ENCODE measurements at regions not wholly inside any gene's neighbourhood (a gene's known extent, or its start where the extent isn't known, plus 50 kb on each side); places are given as distances from the start of the nearest gene placed in this dataset.

- DNase-seq = no peak
- no peak overlapping the region for H2AFZ ChIP-seq (ENCODE audit: low read length)
Observed at GRCh38 chr16:86894029-86894567, 315.7 kb downstream of the FOXL1 start.

GRCh38 chr16:86894925-86895324 lies 316.6 kb downstream of the FOXL1 start:
- Histone ChIP-seq H3K27ac (ENCODE audit: low read length) (no peak overlapping the region), H4K20me1 (ENCODE audit: insufficient read depth, low read length) (no peaks in the 10 kb centered on the region), H3K79me2 (ENCODE audit: low read length) (no peaks in the 10 kb centered on the region), H3K9me2 (replicated peaks; ENCODE audit: insufficient read depth, low read length) (no peaks in the 10 kb centered on the region), H3K36me3 (replicated peaks; ENCODE audit: insufficient read depth, low read length) (no peaks in the 10 kb centered on the region), H3K9me3 (replicated peaks; ENCODE audit: insufficient read depth, low read length) (no peaks in the 10 kb centered on the region), H3K4me3 (ENCODE audit: low read length) (no peak overlapping the region), H3F3A (ENCODE audit: insufficient read depth, low read length) (no peaks in the 10 kb centered on the region), H3K9ac (ENCODE audit: low read length) (no peak overlapping the region), H3K27me3 (replicated peaks; ENCODE audit: insufficient read depth, low read length) (peaks cover 61% of the 10 kb centered on the region), H3K4me1 (ENCODE audit: low read length) (no peaks in the 10 kb centered on the region), H2AFZ (ENCODE audit: low read length) (no peak overlapping the region), H3K4me2 (ENCODE audit: low read depth, low read length) (no peak overlapping the region)
- TF ChIP-seq EZH2 (optimal IDR thresholded peaks at IDR 0.05; ENCODE audit: low read depth, low read length) (no peak), CTCF (IDR thresholded peaks at IDR 0.05; ENCODE audit: low read length) (no peak), EZH2phosphoT487 (IDR thresholded peaks at IDR 0.05; ENCODE audit: low read length) (no peak)
- no peak for DNase-seq

More at GRCh38 chr16:86894029-86894567, 315.7 kb downstream of the FOXL1 start:
- Histone ChIP-seq H3K4me2 (ENCODE audit: low read depth, low read length) (no peak overlapping the region), H3K9ac (ENCODE audit: low read length) (no peak overlapping the region), H4K20me1 (ENCODE audit: insufficient read depth, low read length) (no peaks in the 10 kb centered on the region), H3K27me3 (replicated peaks; ENCODE audit: insufficient read depth, low read length) (peaks cover 61% of the 10 kb centered on the region), H3K27ac (ENCODE audit: low read length) (no peak overlapping the region), H3K36me3 (replicated peaks; ENCODE audit: insufficient read depth, low read length) (no peaks in the 10 kb centered on the region), H3K4me3 (ENCODE audit: low read length) (no peak overlapping the region), H3K4me1 (ENCODE audit: low read length) (no peaks in the 10 kb centered on the region), H3K79me2 (ENCODE audit: low read length) (no peaks in the 10 kb centered on the region), H3K9me2 (replicated peaks; ENCODE audit: insufficient read depth, low read length) (no peaks in the 10 kb centered on the region), H3F3A (ENCODE audit: insufficient read depth, low read length) (no peaks in the 10 kb centered on the region), H3K9me3 (replicated peaks; ENCODE audit: insufficient read depth, low read length) (no peaks in the 10 kb centered on the region)
- TF ChIP-seq EZH2phosphoT487 (IDR thresholded peaks at IDR 0.05; ENCODE audit: low read length) (no peak), EZH2 (optimal IDR thresholded peaks at IDR 0.05; ENCODE audit: low read depth, low read length) (no peak), CTCF (IDR thresholded peaks at IDR 0.05; ENCODE audit: low read length) (no peak)

GRCh38 chr16:86895606-86896005 lies 317.3 kb downstream of the FOXL1 start:
- no peak overlapping the region for H3K4me2 ChIP-seq (ENCODE audit: low read depth, low read length)
- H3K9me2 ChIP-seq (replicated peaks; ENCODE audit: insufficient read depth, low read length) = no peaks in the 10 kb centered on the region
- H3K36me3 ChIP-seq (replicated peaks; ENCODE audit: insufficient read depth, low read length) = no peaks in the 10 kb centered on the region
- no peak overlapping the region for H3K27ac ChIP-seq (ENCODE audit: low read length)
- no peaks in the 10 kb centered on the region for H3K9me3 ChIP-seq (replicated peaks; ENCODE audit: insufficient read depth, low read length)
- no peak for DNase-seq
- no peak overlapping the region for H3K4me3 ChIP-seq (ENCODE audit: low read length)
- H3K9ac ChIP-seq (ENCODE audit: low read length) = no peak overlapping the region
- H3K27me3 ChIP-seq (replicated peaks; ENCODE audit: insufficient read depth, low read length) = peaks cover 61% of the 10 kb centered on the region
- no peak for TF ChIP-seq EZH2 (optimal IDR thresholded peaks at IDR 0.05; ENCODE audit: low read depth, low read length)
- TF ChIP-seq CTCF (IDR thresholded peaks at IDR 0.05; ENCODE audit: low read length) = no peak
- no peak for TF ChIP-seq EZH2phosphoT487 (IDR thresholded peaks at IDR 0.05; ENCODE audit: low read length)
- H3K79me2 ChIP-seq (ENCODE audit: low read length) = no peaks in the 10 kb centered on the region
- no peaks in the 10 kb centered on the region for H3K4me1 ChIP-seq (ENCODE audit: low read length)
- no peaks in the 10 kb centered on the region for H3F3A ChIP-seq (ENCODE audit: insufficient read depth, low read length)
- no peaks in the 10 kb centered on the region for H4K20me1 ChIP-seq (ENCODE audit: insufficient read depth, low read length)
- no peak overlapping the region for H2AFZ ChIP-seq (ENCODE audit: low read length)
